Sciatic nerve (tissue), 2 donors: ENCODE measurements at regions not wholly inside any gene's neighbourhood (a gene's known extent, or its start where the extent isn't known, plus 50 kb on each side); places are given as distances from the start of the nearest gene placed in this dataset.
A peak's percentile ranks its signal among the peaks of the same experiment; 100 is the strongest.
"Not testable (repeated sequence)": the region's sequence is repeated elsewhere in the genome, so short reads cannot be mapped to it uniquely, and the experiment has no call there.

Experiments
- ATAC-seq: fragments of 200-7000 bp; cut with Tn5 transposase; one replicate; pipeline ENCODE4 v1.9.1; 2020; ENCODE audit warnings: mild to moderate bottlenecking, moderate library complexity
- DNase-seq: peaks from one replicate; pipeline ENCODE4 v3.0.0-alpha.2; 2020; ENCODE audit warnings: low spot score
- intact Hi-C: fragments of 100-400 bp; cut with DNase I; formaldehyde crosslinking; loops from one replicate; pipeline ENCODE4 v1.14.2; 2022
- donor health status: DM: no; HTN: no; CAD: no.
- donor health status: DM: no; HTN: no; CAD: no.

DNA sequence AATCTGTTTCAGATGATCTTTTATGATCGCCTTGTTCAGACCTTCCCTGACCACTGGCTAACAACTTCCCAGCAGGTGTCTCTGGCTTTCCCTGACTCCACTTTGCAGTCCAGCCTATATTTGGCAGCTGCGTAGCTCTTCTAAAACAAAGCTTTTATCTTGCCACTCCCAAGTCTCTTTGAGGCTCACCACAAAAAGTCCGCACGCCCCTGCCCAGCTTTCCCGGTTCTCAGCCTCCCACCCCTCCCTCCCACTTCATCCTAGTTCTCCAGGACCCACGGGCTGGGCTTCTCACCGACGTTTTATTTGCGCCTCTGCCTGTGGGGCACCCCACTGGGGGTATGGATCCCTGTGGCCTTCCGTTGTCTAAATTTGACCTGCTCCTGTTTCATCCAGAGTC lies 58.9 kb upstream of the USP6NL start:
- ATAC-seq (no peak), DNase-seq (no peak)
- intact Hi-C loops = loop anchor here (5.0 kb wide), 1 partner anchor 1537 kb away; no protein-coding TSS in a partner anchor

- peak; percentile 11 for ATAC-seq
- intact Hi-C loops = no loop called here
- DNase-seq = peak; percentile 14
These were observed 57.6 kb upstream of the USP6NL start for GRCh38 chr10:11668847-11669610.

GRCh38 chr10:11667756-11668155 lies 56.3 kb upstream of the USP6NL start:
- DNase-seq (no peak), ATAC-seq (no peak)
- intact Hi-C loops = no loop called here

DNA sequence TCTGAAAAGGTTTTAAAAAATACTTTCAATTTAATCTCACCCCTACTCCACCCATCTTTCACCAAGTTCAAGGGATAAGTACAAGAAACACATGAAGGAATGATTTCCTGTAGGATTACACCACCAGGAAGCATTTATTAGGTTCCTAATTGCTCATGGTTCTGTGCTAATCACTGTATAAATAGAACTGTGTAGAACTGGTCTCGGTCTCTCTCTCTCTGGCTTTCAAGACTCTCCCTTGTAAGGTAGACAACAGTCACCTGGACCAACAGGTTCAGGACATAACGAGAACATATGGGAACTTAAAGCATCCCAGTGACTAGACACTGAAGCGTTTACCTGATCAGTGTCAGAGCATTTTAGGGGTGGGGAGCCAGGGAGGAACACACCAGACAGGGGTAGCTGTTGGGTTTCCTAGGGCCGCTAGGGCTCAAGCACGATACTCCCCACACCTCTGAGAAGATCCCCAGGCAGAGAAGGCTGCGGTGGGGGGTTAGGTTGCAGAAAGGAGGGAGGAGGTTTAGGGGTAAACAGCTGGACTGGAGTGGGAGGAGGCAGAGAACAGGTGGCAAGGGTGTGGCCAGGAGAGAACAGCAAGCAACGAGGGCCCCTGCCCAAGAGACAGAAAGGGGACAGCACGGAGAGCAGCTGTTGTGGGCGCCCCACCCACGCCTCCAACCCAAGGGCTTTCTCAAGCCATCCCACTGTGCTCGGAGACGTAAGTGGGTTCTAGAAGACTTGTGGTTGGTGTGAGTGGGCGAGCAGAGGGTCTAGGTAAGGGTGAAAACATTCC lies 52.5 kb upstream of the USP6NL start:
- ATAC-seq (no peak), DNase-seq (no peak)
- intact Hi-C loops = no loop called here

DNA sequence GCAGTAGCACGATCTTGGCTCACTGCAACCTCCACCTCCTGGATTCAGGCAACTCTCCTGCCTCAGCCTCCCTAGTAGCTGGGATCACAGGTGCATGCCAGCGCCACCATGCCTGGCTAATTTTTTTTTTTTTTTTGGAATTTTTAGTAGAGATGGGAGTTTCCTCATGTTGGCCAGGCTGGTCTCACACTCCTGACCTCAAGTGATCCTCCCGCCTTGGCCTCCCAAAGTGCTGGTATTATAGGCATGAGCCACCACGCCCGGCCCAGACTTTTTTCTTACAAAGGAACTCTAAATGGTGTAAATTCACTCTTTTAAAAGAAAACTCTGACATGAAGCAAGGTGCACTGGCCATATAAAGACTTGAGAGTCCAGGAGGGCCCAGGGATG lies 51.7 kb upstream of the USP6NL start:
- ATAC-seq, DNase-seq, intact Hi-C loops: not testable (repeated sequence)

GRCh38 chr10:11661441-11661840 lies 50.0 kb upstream of the USP6NL start:
- ATAC-seq (no peak), DNase-seq (peak; percentile 41)
- intact Hi-C loops = no loop called here
